NCI-H2081 treated with DMSO at 0.1 percent for 48 hours (cell line): ENCODE measurements at regions not wholly inside any gene's neighbourhood (a gene's known extent, or its start where the extent isn't known, plus 50 kb on each side); places are given as distances from the start of the nearest gene placed in this dataset.
"Not testable (repeated sequence)": the region's sequence is repeated elsewhere in the genome, so short reads cannot be mapped to it uniquely, and the experiment has no call there.

Source experiments
- DNase-seq: peaks from one replicate; lab custom pipeline; 2025; lab: John Stamatoyannopoulos, UW

DNA sequence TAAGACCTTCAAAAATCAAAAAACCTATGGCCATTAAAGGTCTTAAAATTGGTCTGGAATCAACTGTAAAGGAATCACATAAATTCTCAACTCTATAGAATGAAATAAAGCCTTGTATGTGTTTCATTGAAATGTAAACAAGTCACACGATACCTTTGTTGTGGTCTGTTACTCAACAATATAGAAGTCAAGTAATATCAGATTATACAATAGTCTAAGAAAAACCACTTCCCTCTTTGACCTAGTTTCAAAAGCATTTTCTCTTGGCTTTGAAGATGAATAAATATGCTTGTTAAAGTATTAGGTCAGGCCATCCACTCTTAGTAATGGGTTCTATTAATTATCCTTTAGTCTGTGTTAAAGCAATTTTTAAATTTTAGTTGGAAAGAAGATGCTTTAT, 79.8 kb upstream of the DIO2 start:
- DNase-seq, result no peak

DNA sequence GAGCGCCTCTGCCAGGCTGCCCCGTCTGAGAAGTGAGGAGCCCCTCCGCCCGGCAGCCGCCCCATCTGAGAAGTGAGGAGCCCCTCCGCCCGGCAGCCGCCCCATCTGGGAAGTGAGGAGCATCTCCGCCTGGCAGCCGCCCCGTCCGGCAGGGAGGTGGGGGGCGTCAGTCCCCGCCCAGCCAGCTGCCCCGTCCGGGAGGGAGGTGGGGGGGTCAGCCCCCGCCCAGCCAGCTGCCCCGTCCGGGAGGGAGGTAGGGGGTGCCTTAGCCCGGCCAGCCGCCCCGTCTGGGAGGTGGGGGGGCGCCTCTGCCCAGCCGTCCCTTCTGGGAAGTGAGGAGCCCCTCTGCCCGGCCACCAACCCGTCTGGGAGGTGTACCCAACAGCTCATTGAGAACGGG, 75.4 kb upstream of the DIO2 start:
- DNase-seq, result not testable (repeated sequence)

DNA sequence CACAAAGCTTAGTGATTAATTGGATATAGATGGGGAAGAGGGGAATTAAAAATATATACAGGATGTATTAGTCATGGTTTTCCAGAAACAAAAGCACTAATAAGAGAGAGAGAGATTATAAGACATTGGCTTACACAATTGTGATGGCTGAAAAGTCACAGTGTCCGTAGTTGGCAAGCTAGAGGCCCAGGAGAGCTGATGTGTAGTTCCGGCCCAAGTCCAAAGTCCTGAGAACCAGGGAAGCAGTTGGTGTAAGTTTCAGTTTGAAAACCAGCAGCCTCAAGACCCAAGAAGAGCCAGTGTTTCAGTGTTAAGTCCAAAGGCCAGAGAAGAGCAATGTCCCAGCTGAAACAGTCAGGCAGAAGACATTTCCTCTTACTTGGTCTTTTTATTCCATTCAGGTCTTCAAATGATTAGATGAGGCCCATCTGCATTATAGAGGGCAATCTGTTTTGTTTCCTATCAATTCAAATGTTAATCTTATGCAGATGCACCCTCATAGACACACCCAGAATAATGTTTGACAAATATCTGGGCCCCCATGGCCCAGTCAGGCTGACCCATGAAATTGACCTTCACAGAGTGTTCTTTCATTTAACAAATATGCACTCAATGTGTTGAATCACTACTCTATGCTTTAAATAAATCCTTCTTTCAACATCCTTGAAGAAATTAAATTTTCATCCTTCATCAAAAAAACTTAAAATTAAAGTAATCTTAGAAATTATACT, 67.2 kb upstream of the DIO2 start:
- DNase-seq, result no peak

GRCh38 chr14:80275208-80275850, 64.0 kb upstream of the DIO2 start:
- DNase-seq, result no peak

- DNase-seq, result not testable (repeated sequence)
Observed at GRCh38 chr14:80274310-80274709, 63.0 kb upstream of the DIO2 start.

GRCh38 chr14:80271389-80271788, 60.1 kb upstream of the DIO2 start:
- no peak for DNase-seq

- no peak for DNase-seq
Observed at GRCh38 chr14:80269353-80269925, 58.1 kb upstream of the DIO2 start.

DNA sequence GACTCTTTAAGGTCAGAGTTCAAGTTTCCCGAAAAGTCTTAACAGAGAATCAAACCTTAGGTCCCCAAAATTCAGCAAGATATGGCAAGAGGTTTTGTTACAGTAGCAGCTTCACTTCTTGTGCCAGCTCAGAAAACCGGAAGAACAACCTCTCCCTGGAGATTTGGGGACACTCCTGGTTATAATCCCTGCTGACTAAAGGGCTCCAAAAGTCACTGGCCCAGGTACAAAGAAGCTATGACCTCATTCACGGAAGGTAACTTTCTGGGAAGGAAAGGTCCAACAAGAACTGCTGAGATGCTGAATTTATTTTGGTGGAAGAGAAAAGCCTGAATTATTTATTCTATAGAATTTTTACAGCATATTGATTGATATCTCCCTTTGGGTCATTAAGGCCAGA, 55.6 kb upstream of the DIO2 start:
- DNase-seq, result no peak

DNA sequence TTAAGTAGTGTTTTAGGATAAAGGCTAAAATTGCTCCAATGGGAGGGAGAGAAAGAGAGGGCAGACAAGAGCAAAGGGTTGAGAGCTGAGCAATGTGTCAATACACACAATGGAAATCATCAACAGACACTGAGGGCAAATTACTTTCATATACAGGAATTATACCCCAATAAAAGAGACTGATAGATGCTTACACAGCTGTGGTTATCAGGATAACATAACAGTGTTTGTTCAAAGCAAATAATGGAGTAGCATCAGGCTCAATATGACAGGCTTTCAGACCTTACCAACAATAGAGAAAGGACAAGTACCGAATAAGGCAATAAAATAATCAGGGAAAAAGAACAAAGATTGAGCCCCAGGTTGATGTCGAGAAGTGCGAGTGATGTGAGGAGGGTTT, 53.4 kb upstream of the DIO2 start:
- no peak for DNase-seq
